ENCODE measurements at regions not wholly inside any gene's neighbourhood (a gene's known extent, or its start where the extent isn't known, plus 50 kb on each side); places are given as distances from the start of the nearest gene placed in this dataset.
"Not testable (repeated sequence)": the region's sequence is repeated elsewhere in the genome, so short reads cannot be mapped to it uniquely, and the experiment has no call there.

GRCh38 chr7:3135626-3136025 is 92.0 kb upstream of the CARD11 start:
- no peak for DNase-seq (ENCODE audit: low read depth)

- no peak for DNase-seq (ENCODE audit: low read depth)
These were observed 94.5 kb upstream of the CARD11 start for GRCh38 chr7:3138206-3138605.

GRCh38 chr7:3138997-3139396 is 95.3 kb upstream of the CARD11 start:
- DNase-seq (ENCODE audit: low read depth): no peak

DNA sequence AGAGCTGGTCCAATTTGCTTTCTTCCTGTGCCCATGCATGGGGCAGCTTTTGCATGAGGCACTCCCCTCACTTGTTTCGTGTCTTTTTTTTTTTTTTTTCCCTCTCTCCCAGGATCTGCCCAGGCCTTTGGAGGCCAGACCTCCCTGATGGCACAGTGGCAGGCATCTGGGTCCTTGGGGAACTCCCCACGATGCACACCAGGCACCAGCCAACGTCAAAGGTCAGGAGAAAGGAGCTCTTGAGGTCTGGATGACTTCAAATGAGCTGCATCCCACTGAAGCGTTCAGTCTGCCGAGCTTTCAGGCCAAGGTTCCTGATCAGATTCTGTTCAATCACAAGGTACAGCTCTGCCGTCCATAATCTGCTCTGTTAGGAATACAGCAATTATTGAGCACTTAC is 97.2 kb upstream of the CARD11 start:
- DNase-seq (ENCODE audit: low read depth): no peak

DNA sequence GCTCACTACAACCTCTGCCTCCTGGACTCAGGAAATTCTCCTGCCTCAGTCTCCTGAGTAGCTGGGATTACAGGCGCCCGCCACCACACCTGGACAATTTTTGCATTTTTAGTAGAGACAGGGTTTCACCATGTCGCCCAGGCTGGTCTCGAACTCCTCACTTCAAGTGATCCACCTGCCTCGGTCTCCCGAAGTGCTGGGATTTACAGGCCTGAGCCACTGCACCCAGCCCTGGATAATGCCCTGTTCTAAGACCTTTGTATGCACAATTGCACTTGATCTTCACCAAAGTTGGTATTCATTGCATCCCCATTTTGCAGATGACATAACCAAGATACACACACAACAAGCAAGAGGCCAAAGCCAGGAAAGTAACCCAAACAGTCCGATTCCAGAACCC is 97.7 kb upstream of the CARD11 start:
- DNase-seq (ENCODE audit: low read depth): no peak

GRCh38 chr7:3143869-3144775 is 100.5 kb upstream of the CARD11 start:
- no peak for DNase-seq (ENCODE audit: low read depth)

DNA sequence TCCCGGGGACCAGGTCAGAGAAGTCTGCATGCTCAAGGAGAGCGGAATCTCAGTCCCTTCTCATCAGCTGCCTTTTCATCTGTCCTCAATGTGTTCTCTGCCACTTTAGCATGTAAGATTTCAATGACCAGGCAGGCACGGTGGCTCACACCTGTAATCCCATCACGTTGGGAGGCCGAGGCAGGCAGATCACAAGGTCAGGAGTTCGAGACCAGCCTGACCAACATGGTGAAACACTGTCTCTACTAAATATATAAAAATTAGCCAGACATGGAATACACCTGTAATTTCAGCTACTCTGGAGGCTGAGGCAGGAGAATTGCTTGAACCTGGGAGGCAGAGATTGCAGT is 101.1 kb upstream of the CARD11 start:
- not testable (repeated sequence) for DNase-seq (ENCODE audit: low read depth)

DNA sequence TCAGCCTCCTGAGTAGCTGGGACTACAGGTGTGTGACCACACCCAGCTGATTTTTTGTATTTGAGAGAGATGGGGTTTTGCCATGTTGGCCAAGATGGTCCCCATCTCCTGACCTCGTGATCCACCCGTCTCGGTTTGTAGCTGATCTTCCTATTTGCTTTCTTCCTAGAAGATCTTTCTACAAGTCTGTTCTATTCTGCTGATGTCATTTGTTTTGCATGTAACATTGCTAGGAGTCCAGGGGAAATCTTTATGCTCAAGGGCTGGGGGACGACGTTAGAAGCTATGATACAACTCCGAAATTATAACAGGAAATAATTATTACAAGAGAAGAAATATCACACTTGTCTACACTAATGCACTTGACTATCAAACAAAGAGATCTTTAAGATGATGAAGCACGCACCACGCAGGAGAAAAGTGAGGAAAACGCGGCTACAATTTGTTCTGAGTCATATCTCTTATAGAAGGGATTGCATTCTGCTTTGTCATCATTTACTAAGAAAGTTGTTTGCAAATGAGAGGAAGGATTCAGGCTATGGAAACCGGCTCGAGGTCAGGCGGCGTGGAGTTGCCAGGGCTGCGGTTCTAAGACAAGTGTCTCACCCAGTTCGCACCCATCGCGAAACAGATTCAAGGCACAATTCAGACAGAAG is 103.0 kb upstream of the CARD11 start:
- DNase-seq (ENCODE audit: low read depth): no peak

DNA sequence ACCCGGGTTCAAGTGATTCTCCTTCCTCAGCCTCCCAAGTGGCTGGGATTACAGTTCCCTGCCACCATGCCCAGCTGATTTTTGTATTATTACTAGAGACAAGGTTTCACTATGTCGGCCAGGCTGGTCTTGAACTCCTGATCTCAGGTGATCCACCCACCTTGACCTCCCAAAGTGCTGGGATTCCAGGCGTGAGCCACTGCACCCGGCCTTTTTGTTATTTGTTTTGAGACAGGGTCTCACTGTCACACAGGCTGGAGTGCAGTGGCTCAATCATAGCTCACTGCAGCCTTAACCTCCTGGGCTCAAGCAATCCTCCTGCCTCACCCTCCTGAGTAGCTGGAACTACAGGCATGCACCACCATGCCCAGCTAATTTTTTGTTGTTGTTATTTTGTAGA is 104.8 kb upstream of the CARD11 start:
- not testable (repeated sequence) for DNase-seq (ENCODE audit: low read depth)

- no peak for DNase-seq (ENCODE audit: low read depth)
These were observed 105.7 kb upstream of the CARD11 start for GRCh38 chr7:3149231-3149995.

- no peak for DNase-seq (ENCODE audit: low read depth)
These were observed 106.4 kb upstream of the CARD11 start for GRCh38 chr7:3150027-3150426.

GRCh38 chr7:3151784-3152183 is 108.1 kb upstream of the CARD11 start:
- no peak for DNase-seq (ENCODE audit: low read depth)

DNA sequence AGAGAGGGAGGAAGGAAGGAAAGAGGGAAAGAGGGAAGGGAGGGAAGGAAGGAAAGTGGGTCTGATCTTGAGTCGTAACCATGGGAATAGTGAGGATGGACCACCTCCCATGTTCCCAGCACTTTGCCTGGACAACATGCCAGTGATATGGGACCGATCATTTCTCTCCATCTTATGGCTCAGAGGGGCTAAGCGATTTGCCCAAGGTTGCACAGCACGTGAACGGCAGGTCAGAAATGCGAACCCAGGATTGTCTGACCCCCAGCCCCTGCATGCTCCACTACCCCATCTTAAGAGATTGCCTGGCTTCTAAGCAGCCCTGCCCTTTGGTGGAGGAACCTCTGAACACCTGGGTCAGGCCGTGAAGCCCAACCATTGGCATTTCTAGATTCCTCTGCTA is 109.0 kb upstream of the CARD11 start:
- DNase-seq (ENCODE audit: low read depth): no peak

- DNase-seq (ENCODE audit: low read depth): no peak
These were observed 109.5 kb upstream of the CARD11 start for GRCh38 chr7:3153118-3153517.

DNA sequence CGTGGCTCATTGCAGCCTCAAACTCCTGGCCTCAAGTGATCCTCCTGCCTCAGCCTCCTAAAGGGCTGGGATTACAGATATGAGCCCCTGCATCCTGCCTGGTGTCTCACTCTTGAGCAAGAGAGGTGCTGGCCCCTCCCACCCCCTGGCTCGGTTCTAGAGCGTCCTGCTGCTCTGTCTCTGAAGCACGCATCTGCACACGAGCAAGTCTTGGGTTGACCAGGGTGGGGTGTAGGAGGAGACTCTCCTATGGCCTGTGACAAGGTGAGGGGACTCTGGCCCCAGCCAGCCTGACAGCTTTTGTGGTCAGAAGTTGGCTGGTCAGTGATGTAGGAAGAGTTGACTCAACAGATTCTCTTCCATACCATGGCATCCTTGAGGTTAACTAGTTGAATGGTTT is 110.7 kb upstream of the CARD11 start:
- no peak for DNase-seq (ENCODE audit: low read depth)

DNA sequence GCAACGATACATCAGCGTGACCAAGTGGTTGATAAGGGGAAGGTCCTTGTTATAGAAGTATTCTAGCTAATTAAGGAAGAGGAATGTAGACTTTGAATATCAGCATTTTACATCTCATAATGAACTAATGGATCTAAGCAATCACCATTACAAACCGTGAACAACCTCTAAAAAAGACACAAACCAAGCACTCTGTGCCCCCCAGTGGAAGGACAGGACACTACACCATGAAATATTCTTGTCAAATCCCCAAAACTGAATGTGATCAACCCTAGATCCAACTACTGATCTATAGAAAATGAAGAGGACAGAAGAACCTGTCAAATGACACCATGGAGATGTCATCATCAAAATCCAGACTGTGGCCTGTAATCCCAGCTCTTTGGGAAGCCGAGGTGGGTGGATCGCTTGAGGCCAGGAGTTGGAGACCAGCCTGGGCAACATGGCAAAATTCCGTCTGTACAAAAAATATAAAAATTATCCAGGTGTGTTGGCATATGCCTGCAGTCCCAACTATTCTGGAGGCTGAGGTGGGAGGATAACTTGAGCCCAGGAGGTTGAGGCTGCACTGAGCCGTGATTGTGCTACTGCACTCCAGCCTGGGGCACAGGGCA is 111.3 kb upstream of the CARD11 start:
- DNase-seq (ENCODE audit: low read depth): no peak

- no peak for DNase-seq (ENCODE audit: low read depth)
These were observed 112.8 kb upstream of the CARD11 start for GRCh38 chr7:3156508-3156907.

GRCh38 chr7:3157566-3158287 is 114.1 kb upstream of the CARD11 start:
- DNase-seq (ENCODE audit: low read depth): no peak

DNA sequence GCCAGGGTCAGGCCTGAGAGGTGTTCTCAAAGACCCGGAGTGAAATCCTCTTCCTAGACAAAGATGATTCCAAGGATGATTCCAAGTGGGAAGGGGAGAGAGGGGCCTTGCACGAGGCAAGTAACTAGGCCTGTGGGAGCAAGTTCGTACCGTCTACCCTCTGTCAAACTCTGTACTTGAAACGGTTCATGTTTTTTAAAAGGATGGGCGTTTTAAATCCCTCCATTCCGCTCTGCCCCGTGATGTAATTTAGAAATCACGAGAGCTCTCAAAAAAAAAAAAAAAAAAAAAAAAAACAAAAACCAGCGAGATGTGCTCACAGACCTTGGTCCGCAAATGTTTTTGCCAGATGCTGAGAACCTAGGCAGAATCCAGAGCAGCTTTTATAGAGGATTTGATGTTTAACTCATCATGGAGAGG is 114.7 kb upstream of the CARD11 start:
- peak; percentile 43 for DNase-seq (ENCODE audit: low read depth)

GRCh38 chr7:3159039-3159438 is 115.4 kb upstream of the CARD11 start:
- DNase-seq (ENCODE audit: low read depth): no peak

- no peak for DNase-seq (ENCODE audit: low read depth)
These were observed 115.8 kb upstream of the CARD11 start for GRCh38 chr7:3159445-3159844.
